Left lung (tissue), 4 donors: ENCODE measurements at regions not wholly inside any gene's neighbourhood (a gene's known extent, or its start where the extent isn't known, plus 50 kb on each side); places are given as distances from the start of the nearest gene placed in this dataset.
"Not testable (repeated sequence)": the region's sequence is repeated elsewhere in the genome, so short reads cannot be mapped to it uniquely, and the experiment has no call there.

Experiments used
- ATAC-seq: fragments of 200-7000 bp; cut with Tn5 transposase; one replicate; pipeline ENCODE4 v1.9.1; 2020; ENCODE audit warnings: moderate library complexity
- DNase-seq, 4 donors: peaks; one replicate each; pipeline ENCODE4 v3.0.0-alpha.2; 2013 to 2020
- H3K27ac ChIP-seq, 2 donors: fragments of 200-600 bp; sonication (generic) in 1 of 2; one replicate each; pipeline versions ENCODE4 v1.5.0 to v1.8.0; 2020 to 2021
- H3K27me3 ChIP-seq, 2 donors: fragments of 200-600 bp; sonication (generic) in 1 of 2; one replicate each; pipeline versions ENCODE4 v1.5.0 to v1.8.0; 2020 to 2021
- H3K36me3 ChIP-seq, 2 donors: fragments of 200-600 bp; sonication (generic) in 1 of 2; one replicate each; pipeline versions ENCODE4 v1.5.0 to v1.8.0; 2020 to 2021
- H3K4me1 ChIP-seq, 2 donors: fragments of 200-600 bp; one replicate each; pipeline ENCODE4 v1.8.0; 2021
- H3K4me3 ChIP-seq, 2 donors: fragments of 200-600 bp; sonication (generic) in 1 of 2; one replicate each; pipeline versions ENCODE4 v1.5.0 to v1.8.0; 2020 to 2021; ENCODE audit warnings: mild to moderate bottlenecking in 1 of 2
- H3K9me3 ChIP-seq, 2 donors: fragments of 200-600 bp; sonication (generic) in 1 of 2; one replicate each; pipeline versions ENCODE4 v1.5.0 to v1.8.0; 2020 to 2021
- CTCF ChIP-seq, 2 donors: fragments of 200-600 bp; sonication (generic) in 1 of 2; IDR thresholded peaks; one replicate each; pipeline versions ENCODE4 v1.5.0 to v1.8.0; 2021; ENCODE audit warnings: antibody characterized with exemption in 2 of 2
- intact Hi-C, 2 donors: fragments of 100-400 bp; cut with DNase I; formaldehyde crosslinking; loops; one replicate each; pipeline versions ENCODE4 v1.11.2 to v1.14.2; 2022
- donor health status: DM: no; HTN: yes; CAD: no.
- donor health status: DM: no; HTN: no; CAD: no.

- no peak for DNase-seq
- no peaks in the 10 kb centered on the region for H3K4me1 ChIP-seq
- TF ChIP-seq CTCF (IDR thresholded peaks at IDR 0.05), result no peak
- H3K36me3 ChIP-seq, result no peaks in the 10 kb centered on the region
- H3K4me3 ChIP-seq, result no peak overlapping the region
- intact Hi-C loops, result no loop called here
- H3K27ac ChIP-seq, result no peak overlapping the region
- H3K27me3 ChIP-seq, result no peaks in the 10 kb centered on the region
- ATAC-seq, result no peak
- no peaks in the 10 kb centered on the region for H3K9me3 ChIP-seq
Observed at GRCh38 chr14:98931911-98932310, 340.1 kb downstream of the BCL11B start.

- intact Hi-C loops, result no loop called here
- no peak for DNase-seq
- ATAC-seq, result no peak
Observed at GRCh38 chr14:98932431-98933325, 339.3 kb downstream of the BCL11B start.

GRCh38 chr14:98934569-98934968, 337.4 kb downstream of the BCL11B start:
- H3K4me3 ChIP-seq, intact Hi-C loops, H3K27me3 ChIP-seq, H3K9me3 ChIP-seq, H3K27ac ChIP-seq, H3K4me1 ChIP-seq, H3K36me3 ChIP-seq, ATAC-seq, DNase-seq: not testable (repeated sequence)

More at GRCh38 chr14:98932431-98933325, 339.3 kb downstream of the BCL11B start:
- no peak for TF ChIP-seq CTCF (IDR thresholded peaks at IDR 0.05)
- no peaks in the 10 kb centered on the region for H3K4me1 ChIP-seq
- H3K27me3 ChIP-seq, result no peaks in the 10 kb centered on the region
- H3K9me3 ChIP-seq, result no peaks in the 10 kb centered on the region
- no peak overlapping the region for H3K4me3 ChIP-seq
- no peak overlapping the region for H3K27ac ChIP-seq
- H3K36me3 ChIP-seq, result no peaks in the 10 kb centered on the region

- Histone ChIP-seq H3K4me3 (no peak overlapping the region), H3K36me3 (no peaks in the 10 kb centered on the region), H3K27me3 (no peaks in the 10 kb centered on the region), H3K4me1 (no peaks in the 10 kb centered on the region), H3K9me3 (no peaks in the 10 kb centered on the region), H3K27ac (no peak overlapping the region)
- ATAC-seq, result no peak
- intact Hi-C loops, result no loop called here
- TF ChIP-seq CTCF (IDR thresholded peaks at IDR 0.05), result no peak
- DNase-seq, result no peak
Observed at GRCh38 chr14:98935921-98936320, 336.1 kb downstream of the BCL11B start.

- Histone ChIP-seq H3K27me3 (no peaks in the 10 kb centered on the region), H3K9me3 (no peaks in the 10 kb centered on the region), H3K27ac (no peak overlapping the region), H3K4me3 (no peak overlapping the region), H3K4me1 (no peaks in the 10 kb centered on the region), H3K36me3 (no peaks in the 10 kb centered on the region)
- TF ChIP-seq CTCF (IDR thresholded peaks at IDR 0.05), result no peak
- intact Hi-C loops, result no loop called here
- no peak for ATAC-seq
- no peak for DNase-seq
Observed at GRCh38 chr14:98937021-98937420, 335.0 kb downstream of the BCL11B start.
